ENCODE measurements at regions not wholly inside any gene's neighbourhood (a gene's known extent, or its start where the extent isn't known, plus 50 kb on each side); places are given as distances from the start of the nearest gene placed in this dataset.

- in situ Hi-C loops (cut with MboI; ENCODE audit: low pct_unique_long_range_greater_than_20kb, low sequenced_read_pairs, unreplicated experiment): no loop called here
- TF ChIP-seq CTCF (IDR thresholded peaks at IDR 0.05; ENCODE audit: extremely low read depth, insufficient read depth, missing control alignments): no peak
- no peak for DNase-seq (ENCODE audit: low spot score)
Observed at GRCh38 chr2:207328944-207329386, 163.2 kb upstream of the KLF7 start.

- no peak for TF ChIP-seq CTCF (IDR thresholded peaks at IDR 0.05; ENCODE audit: extremely low read depth, insufficient read depth, missing control alignments)
- DNase-seq (ENCODE audit: low spot score): peak; percentile 45
- in situ Hi-C loops (cut with MboI; ENCODE audit: low pct_unique_long_range_greater_than_20kb, low sequenced_read_pairs, unreplicated experiment): no loop called here
Observed at GRCh38 chr2:207330912-207331311, 165.2 kb upstream of the KLF7 start.

GRCh38 chr2:207331674-207332073 lies 165.9 kb upstream of the KLF7 start:
- DNase-seq (ENCODE audit: low spot score): no peak
- TF ChIP-seq CTCF (IDR thresholded peaks at IDR 0.05; ENCODE audit: extremely low read depth, insufficient read depth, missing control alignments): no peak
- in situ Hi-C loops (cut with MboI; ENCODE audit: low pct_unique_long_range_greater_than_20kb, low sequenced_read_pairs, unreplicated experiment): no loop called here

- in situ Hi-C loops (cut with MboI; ENCODE audit: low pct_unique_long_range_greater_than_20kb, low sequenced_read_pairs, unreplicated experiment): no loop called here
- no peak for DNase-seq (ENCODE audit: low spot score)
- no peak for TF ChIP-seq CTCF (IDR thresholded peaks at IDR 0.05; ENCODE audit: extremely low read depth, insufficient read depth, missing control alignments)
Observed at GRCh38 chr2:207332480-207333212, 166.9 kb upstream of the KLF7 start.

- in situ Hi-C loops (cut with MboI; ENCODE audit: low pct_unique_long_range_greater_than_20kb, low sequenced_read_pairs, unreplicated experiment): no loop called here
- no peak for TF ChIP-seq CTCF (IDR thresholded peaks at IDR 0.05; ENCODE audit: extremely low read depth, insufficient read depth, missing control alignments)
Observed at GRCh38 chr2:207333599-207334300, 168.0 kb upstream of the KLF7 start.

GRCh38 chr2:207334301-207334623 lies 168.5 kb upstream of the KLF7 start:
- DNase-seq (ENCODE audit: low spot score): no peak
- TF ChIP-seq CTCF (IDR thresholded peaks at IDR 0.05; ENCODE audit: extremely low read depth, insufficient read depth, missing control alignments): no peak
- in situ Hi-C loops (cut with MboI; ENCODE audit: low pct_unique_long_range_greater_than_20kb, low sequenced_read_pairs, unreplicated experiment): no loop called here

More at GRCh38 chr2:207333599-207334300, 168.0 kb upstream of the KLF7 start:
- DNase-seq (ENCODE audit: low spot score): no peak
